ENCODE measurements at regions not wholly inside any gene's neighbourhood (a gene's known extent, or its start where the extent isn't known, plus 50 kb on each side); places are given as distances from the start of the nearest gene placed in this dataset.

DNA sequence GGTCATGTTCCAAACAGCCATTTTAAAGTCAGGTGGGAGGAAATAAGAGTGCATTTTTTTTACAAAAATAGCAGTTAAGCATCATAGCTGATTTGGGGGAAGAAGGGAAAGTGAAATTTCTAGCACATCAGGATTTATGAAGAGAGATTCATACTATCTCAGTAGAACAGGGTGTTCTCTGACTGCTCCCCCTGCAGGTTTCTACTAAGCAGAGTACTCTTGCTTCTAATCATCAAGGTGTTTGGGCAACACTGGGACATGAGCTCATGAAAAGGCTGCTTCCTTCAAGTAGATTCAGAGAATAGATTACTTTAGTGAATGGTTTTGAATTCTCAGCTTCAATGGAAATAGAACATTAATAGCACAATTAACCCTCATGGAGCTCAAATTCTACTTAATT, 591.4 kb upstream of the PCDH10 start:
- no peak for TF ChIP-seq JUND (IDR thresholded peaks at IDR 0.05)
- no peak for TF ChIP-seq EZH2 (IDR thresholded peaks at IDR 0.05)
